AG10803 (cell line): ENCODE measurements at regions not wholly inside any gene's neighbourhood (a gene's known extent, or its start where the extent isn't known, plus 50 kb on each side); places are given as distances from the start of the nearest gene placed in this dataset.

Experiments used
- DNase-seq: peaks from one replicate; pipeline ENCODE4 v3.0.0; 2010; ENCODE audit warnings: low read depth
- H3K4me3 ChIP-seq: 2 replicates; pipeline ENCODE4 v1.5.1; 2011; ENCODE audit warnings: mild to moderate bottlenecking, low read length, control low read depth
- CTCF ChIP-seq: conservative IDR thresholded peaks from 2 replicates; pipeline ENCODE4 v1.5.1; 2011; ENCODE audit warnings: mild to moderate bottlenecking, low read length, control low read depth, inconsistent platforms

DNA sequence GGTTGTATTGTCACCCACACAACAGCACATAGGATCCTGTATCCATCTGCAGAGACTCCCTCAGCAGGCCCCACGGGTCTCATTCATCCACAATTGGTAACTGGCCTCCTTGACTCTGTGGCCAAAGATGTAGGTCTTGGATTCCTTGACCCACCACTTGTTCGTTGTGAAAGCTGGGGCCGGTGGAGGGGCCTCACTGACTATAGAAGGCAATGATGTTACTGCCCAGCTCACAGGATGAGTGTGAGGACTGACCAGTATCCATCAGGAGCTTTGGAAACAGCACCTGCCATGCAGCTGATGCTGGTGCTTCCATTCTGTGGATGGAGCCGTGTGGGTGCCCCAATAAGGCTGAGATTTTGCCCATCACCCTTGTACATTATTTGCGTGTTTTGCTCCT lies 615.7 kb downstream of the BRD1 start:
- no peak for DNase-seq
- H3K4me3 ChIP-seq, result no peak overlapping the region
- TF ChIP-seq CTCF, result no peak

GRCh38 chr22:49211176-49211575 lies 616.5 kb downstream of the BRD1 start:
- no peak for TF ChIP-seq CTCF
- no peak for DNase-seq
- H3K4me3 ChIP-seq, result no peak overlapping the region

DNA sequence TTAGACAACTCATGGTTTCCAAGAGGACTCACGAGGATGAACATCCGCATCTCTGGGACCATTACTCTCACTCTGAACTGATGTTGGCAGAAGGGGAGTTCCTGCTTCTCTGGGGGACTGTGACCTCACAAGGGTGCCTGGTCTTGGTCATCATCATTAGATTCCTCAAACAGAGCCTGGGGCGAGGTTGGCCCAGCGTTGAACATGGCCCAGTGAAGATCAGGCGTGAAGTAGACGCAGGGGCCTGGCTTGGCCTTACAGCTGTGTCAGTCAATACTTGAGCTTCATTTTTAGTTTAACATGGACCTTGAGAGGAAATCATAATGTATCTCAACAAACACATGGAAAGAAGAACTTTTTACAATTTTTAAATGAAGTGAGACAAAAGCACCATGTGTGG lies 617.1 kb downstream of the BRD1 start:
- TF ChIP-seq CTCF, result no peak
- no peak overlapping the region for H3K4me3 ChIP-seq
- no peak for DNase-seq

- no peak for DNase-seq
- no peak overlapping the region for H3K4me3 ChIP-seq
- TF ChIP-seq CTCF, result no peak
Measured at GRCh38 chr22:49209452-49210195, 618.0 kb downstream of the BRD1 start.

- H3K4me3 ChIP-seq, result no peak overlapping the region
- no peak for TF ChIP-seq CTCF
- DNase-seq, result no peak
Measured at GRCh38 chr22:49208768-49209252, 618.9 kb downstream of the BRD1 start.

DNA sequence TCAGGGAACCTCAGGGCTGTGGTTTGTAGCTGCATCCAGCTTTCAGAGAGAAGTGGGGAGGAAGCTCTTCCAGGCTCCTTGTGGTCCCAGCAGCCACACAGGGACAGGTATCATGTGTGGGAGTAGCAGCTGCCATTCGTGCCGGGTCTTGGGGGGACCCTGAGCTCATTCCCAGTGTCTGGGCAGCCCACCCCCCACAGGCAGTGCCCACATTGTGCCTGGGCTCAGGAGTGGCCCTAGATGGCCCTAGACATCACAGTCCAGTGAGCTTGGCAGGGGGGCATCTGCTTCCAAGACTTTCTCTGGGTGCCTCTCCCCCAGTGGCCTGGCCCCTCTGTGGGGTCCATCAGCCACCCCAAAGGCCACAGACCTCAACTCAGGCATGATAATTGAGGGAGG lies 619.7 kb downstream of the BRD1 start:
- DNase-seq, result no peak
- no peak for TF ChIP-seq CTCF
- H3K4me3 ChIP-seq, result no peak overlapping the region
